Endothelial cell of umbilical vein (primary cell): ENCODE measurements at regions not wholly inside any gene's neighbourhood (a gene's known extent, or its start where the extent isn't known, plus 50 kb on each side); places are given as distances from the start of the nearest gene placed in this dataset.

Experiments
- BruUV-seq: library from RNA; stranded (reverse); fragments of 400-500 nt; replicated peaks from 2 replicates; lab custom pipeline; 2021; lab: Mats Ljungman, UMichigan
- CTCF ChIA-PET: fragments of 300-600, 350-600 bp; sonication (Branson Sonifier 250); formaldehyde crosslinking; loops from one replicate; lab custom pipeline; 2021; ENCODE audit warnings: antibody characterized with exemption, inconsistent platforms; lab: Charles Lee
- POLR2A ChIA-PET: fragments of 300-600, 350-600 bp; sonication (Branson Sonifier 250); formaldehyde crosslinking; loops from one replicate; lab custom pipeline; 2021; ENCODE audit warnings: antibody characterized with exemption, inconsistent platforms; lab: Charles Lee
- DNase-seq: peaks from one replicate; pipeline ENCODE4 v3.0.0-alpha.2; 2011; ENCODE audit warnings: low read depth, low spot score
- FAIRE-seq: peaks from 2 replicates; lab custom pipeline; 2011; peaks lifted over from hg19 to GRCh38; lab: Jason Lieb, UNC
- H2AFZ ChIP-seq: 2 replicates; pipeline ENCODE4 v1.6.0; 2012; ENCODE audit warnings: low read depth, low read length, control low read depth, inconsistent platforms
- H3K27ac ChIP-seq: 2 replicates; pipeline ENCODE4 v1.5.1; 2011; ENCODE audit warnings: low read depth, mild to moderate bottlenecking, control low read depth, low read length, moderate library complexity; ENCODE audit not compliant: insufficient read depth
- H3K27me3 ChIP-seq, 2 experiments: 2 replicates each; pipeline versions ENCODE4 v1.6.0 to v1.6.1; 2011; ENCODE audit warnings: low read length in 2 of 2, mixed read lengths in 1 of 2; ENCODE audit not compliant: control insufficient read depth in 2 of 2, insufficient read depth in 2 of 2
- H3K36me3 ChIP-seq, 2 experiments: 2 replicates in 1 of 2; 3 replicates in 1 of 2; pipeline ENCODE4 v1.5.1; 2011; ENCODE audit warnings: low read length in 2 of 2, mild to moderate bottlenecking in 1 of 2, moderate library complexity in 1 of 2; ENCODE audit not compliant: control insufficient read depth in 2 of 2, insufficient read depth in 2 of 2; ENCODE audit errors: extremely low read depth in 1 of 2
- H3K4me1 ChIP-seq: 3 replicates; pipeline ENCODE4 v1.5.1; 2011; ENCODE audit warnings: mild to moderate bottlenecking, low read length; ENCODE audit not compliant: control insufficient read depth, insufficient read depth; ENCODE audit errors: extremely low read depth
- H3K4me2 ChIP-seq: 2 replicates; pipeline ENCODE4 v1.6.1; 2011; ENCODE audit warnings: low read length, control low read depth, mixed read lengths; ENCODE audit not compliant: insufficient read depth
- H3K4me3 ChIP-seq, 3 experiments: fragments of 200-600 bp in 1 of 3; sonication (generic), shearing (Covaris generic) in 1 of 3; replicated peaks in 1 of 3; 2 replicates each; pipeline ENCODE4 v1.5.1; 2011 to 2016; ENCODE audit warnings: control low read depth in 3 of 3, low read length in 3 of 3, mild to moderate bottlenecking in 2 of 3, inconsistent platforms in 1 of 3, low read depth in 1 of 3, moderate library complexity in 1 of 3; ENCODE audit not compliant: insufficient read depth in 1 of 3
- H3K79me2 ChIP-seq: 2 replicates; pipeline ENCODE4 v1.6.0; 2012; ENCODE audit warnings: low read length, inconsistent platforms; ENCODE audit not compliant: control insufficient read depth, insufficient read depth
- H3K9ac ChIP-seq: replicated peaks from 2 replicates; pipeline ENCODE3; 2011; ENCODE audit warnings: low read length, control low read depth; ENCODE audit not compliant: insufficient read depth; ENCODE audit errors: extremely low read depth
- H3K9me1 ChIP-seq: replicated peaks from 3 replicates; pipeline ENCODE4 v1.6.0; 2011; ENCODE audit warnings: mild to moderate bottlenecking, low read length; ENCODE audit not compliant: control insufficient read depth, insufficient read depth; ENCODE audit errors: extremely low read depth
- H3K9me3 ChIP-seq: replicated peaks from 2 replicates; pipeline ENCODE4 v1.5.1; 2012; ENCODE audit warnings: low read length, inconsistent platforms; ENCODE audit not compliant: control insufficient read depth, insufficient read depth
- H4K20me1 ChIP-seq: replicated peaks from 2 replicates; pipeline ENCODE3; 2011; ENCODE audit warnings: mild to moderate bottlenecking, low read length; ENCODE audit not compliant: control insufficient read depth, insufficient read depth; ENCODE audit errors: extremely low read depth
- CTCF ChIP-seq, 2 donors: IDR thresholded peaks; 1 replicate in 1 of 2; 2 replicates in 1 of 2; pipeline ENCODE4 v1.5.1; 2011; ENCODE audit warnings: low read length in 2 of 2, mild to moderate bottlenecking in 2 of 2, moderate library complexity in 2 of 2, control low read depth in 1 of 2, inconsistent platforms in 1 of 2, low read depth in 1 of 2; ENCODE audit not compliant: insufficient read depth in 1 of 2; ENCODE audit errors: extremely low read depth in 1 of 2
- EZH2 ChIP-seq: IDR thresholded peaks from 2 replicates; pipeline ENCODE4 v1.6.1; 2012; ENCODE audit warnings: borderline replicate concordance, low read depth, mild to moderate bottlenecking, moderate library complexity, low read length, inconsistent platforms; ENCODE audit not compliant: severe bottlenecking
- FOS ChIP-seq: IDR thresholded peaks from 2 replicates; pipeline ENCODE4 v1.6.1; 2011; ENCODE audit warnings: mild to moderate bottlenecking, low read length, moderate library complexity, borderline replicate concordance; ENCODE audit not compliant: insufficient read depth
- GATA2 ChIP-seq: IDR thresholded peaks from 2 replicates; pipeline ENCODE4 v1.7.0; 2011; ENCODE audit warnings: low read depth, mild to moderate bottlenecking, moderate library complexity, mixed read lengths, low read length; ENCODE audit not compliant: insufficient read length, insufficient read depth
- JUN ChIP-seq: IDR thresholded peaks from 2 replicates; pipeline ENCODE4 v1.6.1; 2011; ENCODE audit warnings: borderline replicate concordance, low read depth; ENCODE audit not compliant: insufficient read length, insufficient read depth
- MAX ChIP-seq: IDR thresholded peaks from 2 replicates; pipeline ENCODE4 v1.6.1; 2011; ENCODE audit not compliant: insufficient read depth, insufficient read length
- MYC ChIP-seq: IDR thresholded peaks from one replicate; pipeline ENCODE4 v1.6.1; 2011; ENCODE audit warnings: mild to moderate bottlenecking, low read depth, low read length
- POLR2A ChIP-seq: IDR thresholded peaks from 2 replicates; pipeline ENCODE4 v1.6.1; 2012; ENCODE audit warnings: low read depth, mild to moderate bottlenecking, control low read depth, low read length
- dilution Hi-C: fragments of 300-500 bp; cut with MboI; formaldehyde crosslinking; loops from one replicate; pipeline ENCODE4 v1.15.0; 2019; ENCODE audit warnings: low sequenced_read_pairs; ENCODE audit not compliant: extremely low pct_ligation_motif_present
- intact Hi-C: fragments of 100-400 bp; cut with micrococcal nuclease; formaldehyde crosslinking; loops from one replicate; pipeline ENCODE4 v1.10.0; 2022

- Histone ChIP-seq H4K20me1 (no peaks in the 10 kb centered on the region), H3K9me1 (no peaks in the 10 kb centered on the region), H3K4me1 (no peaks in the 10 kb centered on the region), H3K4me3 (no peak overlapping the region), H3K79me2 (no peaks in the 10 kb centered on the region), H2AFZ (no peak overlapping the region), H3K27ac (no peak overlapping the region), H3K9me3 (no peaks in the 10 kb centered on the region), H3K4me2 (no peak overlapping the region), H3K27me3 (no peaks in the 10 kb centered on the region), H3K9ac (no peak overlapping the region), H3K36me3 (no peaks in the 10 kb centered on the region)
- FAIRE-seq, result no peak
- CTCF ChIA-PET, result no interaction called here
- no TSS peak for BruUV-seq
- dilution Hi-C loops (no loop called here), intact Hi-C loops (no loop called here)
- TF ChIP-seq JUN, result no peak
- TF ChIP-seq CTCF (IDR thresholded peaks at IDR 0.05; ENCODE audit: extremely low read depth in 1 of 2, insufficient read depth in 1 of 2, low read depth in 1 of 2, low read length in 2 of 2), result no peak
- no peak for TF ChIP-seq FOS
- no peak for TF ChIP-seq MYC
- no peak for TF ChIP-seq GATA2
- TF ChIP-seq MAX, result no peak
- no peak for TF ChIP-seq EZH2
- TF ChIP-seq POLR2A, result no peak
- POLR2A ChIA-PET, result no interaction called here
- DNase-seq, result no peak
Measured at GRCh38 chrX:109928596-109929335, 74.1 kb upstream of the TMEM164 start.
